Prostate gland (tissue), 2 donors: ENCODE measurements at regions not wholly inside any gene's neighbourhood (a gene's known extent, or its start where the extent isn't known, plus 50 kb on each side); places are given as distances from the start of the nearest gene placed in this dataset.

Experiments
- CTCF ChIP-seq, 4 experiments: fragments of 200-600 bp in 2 of 4; fragments of 450-650 bp in 2 of 4; sonication (generic) in 2 of 4; IDR thresholded peaks; 1 replicate in 3 of 4; 2 replicates in 1 of 4; pipeline ENCODE4 v1.5.1; 2016 to 2019; ENCODE audit warnings: antibody characterized with exemption in 4 of 4, mild to moderate bottlenecking in 2 of 4, moderate library complexity in 2 of 4
- POLR2A ChIP-seq: fragments of 450-650 bp; IDR thresholded peaks from one replicate; pipeline ENCODE4 v1.6.1; 2016; ENCODE audit warnings: antibody characterized with exemption, mild to moderate bottlenecking
- POLR2AphosphoS5 ChIP-seq: sonication (generic); formaldehyde crosslinking; IDR thresholded peaks from one replicate; pipeline ENCODE4 v1.6.1; 2017; ENCODE audit warnings: antibody characterized with exemption

GRCh38 chr5:9818340-9818845 is 188.2 kb upstream of the TAS2R1 start:
- TF ChIP-seq POLR2AphosphoS5, result no peak
- no peak for TF ChIP-seq CTCF (IDR thresholded peaks at IDR 0.05)
- TF ChIP-seq POLR2A, result no peak
